ENCODE measurements at regions not wholly inside any gene's neighbourhood (a gene's known extent, or its start where the extent isn't known, plus 50 kb on each side); places are given as distances from the start of the nearest gene placed in this dataset.

- no peak for TF ChIP-seq EZH2 (IDR thresholded peaks at IDR 0.05; ENCODE audit: borderline replicate concordance, low read length)
- TF ChIP-seq, protein P1, sequence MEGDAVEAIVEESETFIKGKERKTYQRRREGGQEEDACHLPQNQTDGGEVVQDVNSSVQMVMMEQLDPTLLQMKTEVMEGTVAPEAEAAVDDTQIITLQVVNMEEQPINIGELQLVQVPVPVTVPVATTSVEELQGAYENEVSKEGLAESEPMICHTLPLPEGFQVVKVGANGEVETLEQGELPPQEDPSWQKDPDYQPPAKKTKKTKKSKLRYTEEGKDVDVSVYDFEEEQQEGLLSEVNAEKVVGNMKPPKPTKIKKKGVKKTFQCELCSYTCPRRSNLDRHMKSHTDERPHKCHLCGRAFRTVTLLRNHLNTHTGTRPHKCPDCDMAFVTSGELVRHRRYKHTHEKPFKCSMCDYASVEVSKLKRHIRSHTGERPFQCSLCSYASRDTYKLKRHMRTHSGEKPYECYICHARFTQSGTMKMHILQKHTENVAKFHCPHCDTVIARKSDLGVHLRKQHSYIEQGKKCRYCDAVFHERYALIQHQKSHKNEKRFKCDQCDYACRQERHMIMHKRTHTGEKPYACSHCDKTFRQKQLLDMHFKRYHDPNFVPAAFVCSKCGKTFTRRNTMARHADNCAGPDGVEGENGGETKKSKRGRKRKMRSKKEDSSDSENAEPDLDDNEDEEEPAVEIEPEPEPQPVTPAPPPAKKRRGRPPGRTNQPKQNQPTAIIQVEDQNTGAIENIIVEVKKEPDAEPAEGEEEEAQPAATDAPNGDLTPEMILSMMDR (IDR thresholded peaks at IDR 0.05; ENCODE audit: low read length), result no peak
- Histone ChIP-seq H3K27ac (ENCODE audit: low read depth, low read length, poor library complexity, severe bottlenecking) (no peak overlapping the region), H3K36me3 (ENCODE audit: insufficient read depth, low read length) (no peaks in the 10 kb centered on the region), H3K9me2 (ENCODE audit: low read depth, low read length) (no peaks in the 10 kb centered on the region), H3F3A (ENCODE audit: insufficient read depth, low read length) (no peaks in the 10 kb centered on the region), H3K9ac (ENCODE audit: low read length) (no peak overlapping the region), H3K9me3 (ENCODE audit: low read length) (no peaks in the 10 kb centered on the region), H4K20me1 (ENCODE audit: insufficient read depth, low read length) (no peaks in the 10 kb centered on the region), H3K27me3 (ENCODE audit: insufficient read depth, low read length) (no peaks in the 10 kb centered on the region), H3K4me2 (ENCODE audit: low read length) (no peak overlapping the region), H3K79me2 (ENCODE audit: insufficient read depth, low read length) (no peaks in the 10 kb centered on the region), H2AFZ (ENCODE audit: low read length) (no peak overlapping the region), H3K4me3 (ENCODE audit: low read depth, low read length, poor library complexity, severe bottlenecking) (no peak overlapping the region), H3K4me1 (ENCODE audit: insufficient read depth, low read length, severe bottlenecking) (no peaks in the 10 kb centered on the region)
Measured at GRCh38 chr5:162785673-162786072, 651.7 kb upstream of the CCNG1 start.

DNA sequence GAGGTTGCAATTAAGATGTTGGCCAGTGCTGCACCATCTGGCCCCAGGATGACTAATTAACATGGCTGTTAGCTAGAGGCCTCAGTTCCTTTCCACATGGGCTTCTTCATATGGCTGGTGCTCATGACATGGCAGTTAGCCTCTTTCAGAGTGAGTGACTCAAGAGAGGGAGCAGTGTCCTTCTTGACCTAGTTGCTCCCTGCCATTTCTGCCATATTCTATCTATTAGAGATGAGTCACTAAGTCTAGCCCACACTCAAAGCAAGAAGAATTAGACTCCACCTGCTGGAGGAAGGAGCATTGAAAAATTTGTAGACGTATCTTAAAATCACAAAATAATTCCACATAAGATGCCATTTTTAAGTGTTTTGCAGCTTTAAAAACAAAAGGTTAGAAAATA lies 651.2 kb upstream of the CCNG1 start:
- no peaks in the 10 kb centered on the region for H3K4me1 ChIP-seq (ENCODE audit: insufficient read depth, low read length, severe bottlenecking)
- H2AFZ ChIP-seq (ENCODE audit: low read length), result no peak overlapping the region
- TF ChIP-seq EZH2 (IDR thresholded peaks at IDR 0.05; ENCODE audit: borderline replicate concordance, low read length), result no peak
- TF ChIP-seq, protein P1 (IDR thresholded peaks at IDR 0.05; ENCODE audit: low read length), result peak; percentile 15; the same call in 1 of the 2 replicates

DNA sequence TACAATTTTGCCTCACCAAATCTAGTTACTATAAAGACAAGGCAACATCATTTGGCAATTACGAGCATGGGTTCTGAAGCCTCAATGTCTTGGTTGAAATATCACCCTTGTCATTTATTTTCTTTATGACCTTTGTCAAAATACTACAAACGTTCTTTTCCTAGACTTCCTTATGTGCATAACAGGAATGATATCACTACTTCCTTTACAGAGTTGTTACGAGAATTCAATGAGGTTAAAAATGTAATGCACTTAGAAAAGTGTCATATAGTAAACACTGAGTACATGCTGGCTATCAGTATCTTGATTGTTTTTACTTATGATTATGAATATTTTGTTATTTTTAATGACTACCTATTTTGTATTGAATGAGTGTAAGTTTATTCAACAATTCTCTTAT lies 640.9 kb upstream of the CCNG1 start:
- H2AFZ ChIP-seq (ENCODE audit: low read length), result no peak overlapping the region
- no peak overlapping the region for H3K4me2 ChIP-seq (ENCODE audit: low read length)
- no peak overlapping the region for H3K27ac ChIP-seq (ENCODE audit: low read depth, low read length, poor library complexity, severe bottlenecking)

More for the DNA sequence above, 651.2 kb upstream of the CCNG1 start:
- H4K20me1 ChIP-seq (ENCODE audit: insufficient read depth, low read length), result no peaks in the 10 kb centered on the region
- H3K36me3 ChIP-seq (ENCODE audit: insufficient read depth, low read length), result no peaks in the 10 kb centered on the region
- H3K79me2 ChIP-seq (ENCODE audit: insufficient read depth, low read length), result no peaks in the 10 kb centered on the region
- no peaks in the 10 kb centered on the region for H3F3A ChIP-seq (ENCODE audit: insufficient read depth, low read length)
- H3K4me3 ChIP-seq (ENCODE audit: low read depth, low read length, poor library complexity, severe bottlenecking), result no peak overlapping the region
- no peaks in the 10 kb centered on the region for H3K9me3 ChIP-seq (ENCODE audit: low read length)
- no peak overlapping the region for H3K9ac ChIP-seq (ENCODE audit: low read length)
- H3K27ac ChIP-seq (ENCODE audit: low read depth, low read length, poor library complexity, severe bottlenecking), result no peak overlapping the region
- no peaks in the 10 kb centered on the region for H3K9me2 ChIP-seq (ENCODE audit: low read depth, low read length)
- H3K4me2 ChIP-seq (ENCODE audit: low read length), result no peak overlapping the region
- H3K27me3 ChIP-seq (ENCODE audit: insufficient read depth, low read length), result no peaks in the 10 kb centered on the region

More for the DNA sequence above, 640.9 kb upstream of the CCNG1 start:
- no peaks in the 10 kb centered on the region for H3K9me2 ChIP-seq (ENCODE audit: low read depth, low read length)
- H3K9ac ChIP-seq (ENCODE audit: low read length), result no peak overlapping the region
- no peaks in the 10 kb centered on the region for H3K9me3 ChIP-seq (ENCODE audit: low read length)
- H3K4me1 ChIP-seq (ENCODE audit: insufficient read depth, low read length, severe bottlenecking), result no peaks in the 10 kb centered on the region
- H3K36me3 ChIP-seq (ENCODE audit: insufficient read depth, low read length), result no peaks in the 10 kb centered on the region
- no peak overlapping the region for H3K4me3 ChIP-seq (ENCODE audit: low read depth, low read length, poor library complexity, severe bottlenecking)
- H3K79me2 ChIP-seq (ENCODE audit: insufficient read depth, low read length), result no peaks in the 10 kb centered on the region
- TF ChIP-seq, protein P1 (IDR thresholded peaks at IDR 0.05; ENCODE audit: low read length), result no peak
- TF ChIP-seq EZH2 (IDR thresholded peaks at IDR 0.05; ENCODE audit: borderline replicate concordance, low read length), result no peak
- H3F3A ChIP-seq (ENCODE audit: insufficient read depth, low read length), result no peaks in the 10 kb centered on the region
- no peaks in the 10 kb centered on the region for H4K20me1 ChIP-seq (ENCODE audit: insufficient read depth, low read length)
- no peaks in the 10 kb centered on the region for H3K27me3 ChIP-seq (ENCODE audit: insufficient read depth, low read length)

Measured in OCI-LY1 (cell line).